Loucy (cell line): ENCODE measurements at regions not wholly inside any gene's neighbourhood (a gene's known extent, or its start where the extent isn't known, plus 50 kb on each side); places are given as distances from the start of the nearest gene placed in this dataset.

Experiments
- CTCF ChIP-seq: fragments of 200-600 bp; sonication (generic); conservative IDR thresholded peaks from 2 replicates; pipeline ENCODE4 v1.5.1; 2014; ENCODE audit warnings: mild to moderate bottlenecking, antibody characterized with exemption, low read length
- EZH2phosphoT487 ChIP-seq: fragments of 200-600 bp; IDR thresholded peaks from 2 replicates; pipeline ENCODE4 v1.6.1; 2018; ENCODE audit warnings: antibody characterized with exemption, mild to moderate bottlenecking, moderate library complexity, borderline replicate concordance

GRCh38 chrX:148269513-148269912, 230.9 kb upstream of the AFF2 start:
- no peak for TF ChIP-seq CTCF
- no peak for TF ChIP-seq EZH2phosphoT487
